GM23338 (cell line): ENCODE measurements at regions not wholly inside any gene's neighbourhood (a gene's known extent, or its start where the extent isn't known, plus 50 kb on each side); places are given as distances from the start of the nearest gene placed in this dataset.

Experiments
- ATAC-seq: fragments of 200-7000 bp; cut with Tn5 transposase; 3 replicates; pipeline ENCODE4 v1.9.1; 2020
- DNase-seq: peaks from one replicate; pipeline ENCODE4 v3.0.0-alpha.2; 2015; ENCODE audit warnings: low spot score
- H2AFZ ChIP-seq: fragments of 200-600 bp; sonication (generic); 2 replicates; pipeline ENCODE4 v1.8.0; 2016; ENCODE audit warnings: antibody characterized with exemption, mild to moderate bottlenecking, moderate library complexity
- H3F3A ChIP-seq: fragments of 200-600 bp; sonication (generic); replicated peaks from 2 replicates; pipeline ENCODE4 v1.8.0; 2017; ENCODE audit warnings: antibody characterized with exemption, mixed run types, low read depth
- H3K27ac ChIP-seq: fragments of 200-600 bp; sonication (generic); 2 replicates; pipeline ENCODE4 v1.6.1; 2016; ENCODE audit warnings: low read depth
- H3K27me3 ChIP-seq: fragments of 200-600 bp; sonication (generic); 2 replicates; pipeline ENCODE4 v1.8.0; 2016; ENCODE audit warnings: mild to moderate bottlenecking, mixed run types, moderate library complexity; ENCODE audit not compliant: insufficient read depth
- H3K36me3 ChIP-seq: fragments of 200-600 bp; sonication (generic); 2 replicates; pipeline ENCODE4 v1.8.0; 2016; ENCODE audit warnings: mild to moderate bottlenecking; ENCODE audit not compliant: insufficient read depth
- H3K4me1 ChIP-seq: fragments of 200-600 bp; sonication (generic); 2 replicates; pipeline ENCODE4 v1.8.0; 2016; ENCODE audit warnings: mild to moderate bottlenecking, moderate library complexity; ENCODE audit not compliant: insufficient read depth
- H3K4me2 ChIP-seq: fragments of 200-600 bp; sonication (generic); 2 replicates; pipeline ENCODE4 v1.7.1; 2017; ENCODE audit warnings: mixed run types
- H3K4me3 ChIP-seq: fragments of 200-600 bp; sonication (generic); 2 replicates; pipeline ENCODE4 v1.6.1; 2016; ENCODE audit warnings: mixed run types
- H3K79me2 ChIP-seq: fragments of 200-600 bp; sonication (generic); replicated peaks from 2 replicates; pipeline ENCODE4 v1.8.0; 2017; ENCODE audit warnings: mild to moderate bottlenecking; ENCODE audit not compliant: insufficient read depth
- H3K9me2 ChIP-seq: fragments of 200-600 bp; sonication (generic); 2 replicates; pipeline ENCODE4 v1.8.0; 2017; ENCODE audit not compliant: insufficient read depth
- H4K20me1 ChIP-seq: fragments of 200-600 bp; sonication (generic); replicated peaks from 2 replicates; pipeline ENCODE4 v1.8.0; 2017; ENCODE audit warnings: mild to moderate bottlenecking; ENCODE audit not compliant: insufficient read depth
- H3K27ac Mint-ChIP-seq: 2 replicates; pipeline ENCODE4 v1.8.0; 2020; ENCODE audit warnings: inconsistent platforms, mild to moderate bottlenecking, moderate library complexity, mixed read lengths
- H3K27me3 Mint-ChIP-seq: 3 replicates; pipeline ENCODE4 v1.8.0; 2022; ENCODE audit warnings: low read depth, mild to moderate bottlenecking, moderate library complexity, mixed read lengths, inconsistent platforms; ENCODE audit not compliant: insufficient read depth, poor library complexity
- H3K36me3 Mint-ChIP-seq: 3 replicates; pipeline ENCODE4 v1.8.0; 2021; ENCODE audit warnings: low read depth, mild to moderate bottlenecking, inconsistent platforms, moderate library complexity, mixed read lengths
- H3K4me1 Mint-ChIP-seq: 3 replicates; pipeline ENCODE4 v1.8.0; 2020; ENCODE audit warnings: mild to moderate bottlenecking, inconsistent platforms, mixed read lengths
- H3K4me3 Mint-ChIP-seq: 3 replicates; pipeline ENCODE4 v1.8.0; 2021; ENCODE audit warnings: moderate library complexity, mild to moderate bottlenecking, inconsistent platforms, mixed read lengths
- H3K9me3 Mint-ChIP-seq: 3 replicates; pipeline ENCODE4 v1.8.0; 2020; ENCODE audit warnings: moderate library complexity, mild to moderate bottlenecking, inconsistent platforms, mixed read lengths
- ETS1 ChIP-seq: IDR thresholded peaks from 2 replicates; pipeline ENCODE4 v1.6.1; 2016; ENCODE audit warnings: antibody characterized with exemption
- JUNB ChIP-seq: IDR thresholded peaks from one replicate; pipeline ENCODE4 v1.6.1; 2016; ENCODE audit warnings: antibody characterized with exemption; ENCODE audit not compliant: unreplicated experiment
- REST ChIP-seq: IDR thresholded peaks from one replicate; pipeline ENCODE4 v1.6.1; 2018; ENCODE audit warnings: antibody characterized with exemption; ENCODE audit not compliant: unreplicated experiment
- ZNF114 ChIP-seq: fragments of 250-450 bp; sonication (Bioruptor Pico); IDR thresholded peaks from 2 replicates; pipeline ENCODE4 v1.5.0; 2020; ENCODE audit warnings: mild to moderate bottlenecking, moderate library complexity
- ZNF462 ChIP-seq: fragments of 250-450 bp; sonication (Bioruptor Pico); IDR thresholded peaks from 2 replicates; pipeline ENCODE4 v1.5.0; 2020; ENCODE audit warnings: mild to moderate bottlenecking, moderate library complexity

- H3K4me1 Mint-ChIP-seq, result peaks cover 8% of the 10 kb centered on the region; the same call in 2 of the 3 replicates
- H3K9me3 Mint-ChIP-seq, result no peaks in the 10 kb centered on the region
- H3K27ac Mint-ChIP-seq, result no peak overlapping the region
- H3K4me3 ChIP-seq, result no peak overlapping the region
- H4K20me1 ChIP-seq, result no peaks in the 10 kb centered on the region
- no peaks in the 10 kb centered on the region for H3K79me2 ChIP-seq
- H2AFZ ChIP-seq, result no peak overlapping the region
- no peak overlapping the region for H3K4me3 Mint-ChIP-seq
- DNase-seq (no peak), ATAC-seq (no peak)
- H3F3A ChIP-seq, result no peaks in the 10 kb centered on the region
- H3K36me3 Mint-ChIP-seq, result no peaks in the 10 kb centered on the region
- no peak for TF ChIP-seq ETS1
- TF ChIP-seq ZNF462 (CRISPR knock-in tag), result no peak
- TF ChIP-seq JUNB, result no peak
- H3K27me3 Mint-ChIP-seq, result no peaks in the 10 kb centered on the region
- no peaks in the 10 kb centered on the region for H3K36me3 ChIP-seq
- 0 out of 2 replicates have a peak, but pooled peaks cover 1% of the 10 kb centered on the region for H3K9me2 ChIP-seq
- H3K27ac ChIP-seq, result no peak overlapping the region
- no peaks in the 10 kb centered on the region for H3K27me3 ChIP-seq
- H3K4me2 ChIP-seq, result no peak overlapping the region
- peaks cover 5% of the 10 kb centered on the region; the same call in 1 of the 2 replicates for H3K4me1 ChIP-seq
These were observed 1242.0 kb downstream of the MAT2B start for GRCh38 chr5:164747371-164747770.

GRCh38 chr5:164748861-164749260 lies 1243.4 kb downstream of the MAT2B start:
- Mint-ChIP-seq H3K27ac (no peak overlapping the region), H3K9me3 (no peaks in the 10 kb centered on the region), H3K4me3 (no peak overlapping the region), H3K27me3 (no peaks in the 10 kb centered on the region), H3K36me3 (no peaks in the 10 kb centered on the region), H3K4me1 (peaks cover 3% of the 10 kb centered on the region; the same call in 2 of the 3 replicates)
- no peaks in the 10 kb centered on the region for H3K4me1 ChIP-seq
- no peaks in the 10 kb centered on the region for H4K20me1 ChIP-seq
- no peak overlapping the region for H3K27ac ChIP-seq
- no peaks in the 10 kb centered on the region for H3F3A ChIP-seq
- 0 out of 2 replicates have a peak, but pooled peaks cover 4% of the 10 kb centered on the region for H3K9me2 ChIP-seq
- H3K36me3 ChIP-seq, result no peaks in the 10 kb centered on the region
- ATAC-seq (no peak), DNase-seq (no peak)
- no peaks in the 10 kb centered on the region for H3K79me2 ChIP-seq
- H3K4me3 ChIP-seq, result no peak overlapping the region
- no peak overlapping the region for H2AFZ ChIP-seq
- no peaks in the 10 kb centered on the region for H3K27me3 ChIP-seq
- H3K4me2 ChIP-seq, result no peak overlapping the region
- TF ChIP-seq REST, result no peak
- no peak for TF ChIP-seq ZNF114 (CRISPR knock-in tag)
